ENCODE measurements at regions not wholly inside any gene's neighbourhood (a gene's known extent, or its start where the extent isn't known, plus 50 kb on each side); places are given as distances from the start of the nearest gene placed in this dataset.
"Not testable (repeated sequence)": the region's sequence is repeated elsewhere in the genome, so short reads cannot be mapped to it uniquely, and the experiment has no call there.

- H3K4me1 ChIP-seq (ENCODE audit: control insufficient read depth in 2 of 2, insufficient read depth in 2 of 2, low read length in 2 of 2) = no peaks in the 10 kb centered on the region
- H3K4me3 ChIP-seq (ENCODE audit: low read length in 2 of 2) = no peak overlapping the region
- no peaks in the 10 kb centered on the region for H3K9me3 ChIP-seq (ENCODE audit: control insufficient read depth in 2 of 2, insufficient read depth in 1 of 2, low read length in 1 of 2)
- no peaks in the 10 kb centered on the region for H3K27me3 ChIP-seq (ENCODE audit: control insufficient read depth in 2 of 2, insufficient read depth in 1 of 2, low read length in 1 of 2)
- 67% methylated on average over 2 of the region's 2 CpGs for WGBS
- no peaks in the 10 kb centered on the region for H3K36me3 ChIP-seq (ENCODE audit: control insufficient read depth in 2 of 2, insufficient read depth in 2 of 2, low read length in 1 of 2)
- no peak overlapping the region for H3K27ac ChIP-seq (ENCODE audit: low read depth in 1 of 2, low read length in 1 of 2)
- DNase-seq (ENCODE audit: low read depth in 6 of 9, low spot score in 9 of 9) = no peak
These were observed 327.9 kb downstream of the C12orf75 start for GRCh38 chr12:105658389-105658788.

DNA sequence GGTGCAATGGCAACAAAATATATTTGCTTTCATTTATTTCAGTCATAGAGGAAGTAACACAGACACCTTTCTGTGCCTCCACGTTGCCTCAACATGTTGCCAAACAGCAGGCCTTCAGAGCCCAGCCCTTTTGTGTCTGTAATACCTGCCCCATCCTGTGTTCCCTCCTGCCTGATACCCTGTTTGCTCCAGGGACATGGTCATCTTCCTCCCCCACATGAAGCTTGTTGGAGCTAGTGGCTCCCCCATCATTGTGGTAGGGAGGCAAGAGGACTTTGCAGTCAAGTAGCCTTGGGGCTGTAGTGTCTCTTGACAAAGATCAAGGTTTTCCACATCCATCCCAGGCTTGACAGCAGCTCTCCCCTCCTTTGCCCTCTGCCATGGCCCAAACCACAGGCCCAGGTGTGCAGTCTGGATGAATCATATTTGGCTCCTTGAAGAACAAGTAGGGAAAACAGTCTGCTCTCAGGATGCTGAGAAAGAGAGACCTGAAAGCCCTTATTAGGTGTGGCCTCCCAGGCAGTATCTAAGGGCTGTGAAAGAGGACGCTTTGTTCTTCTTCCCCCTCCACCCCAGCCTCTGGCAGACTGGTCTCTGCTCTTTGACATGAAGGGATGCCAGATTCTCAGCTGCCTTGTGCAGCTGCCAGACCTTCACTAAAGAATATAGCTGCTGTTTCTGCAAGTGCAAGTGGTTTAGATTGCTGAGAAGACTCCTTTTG lies 329.0 kb downstream of the C12orf75 start:
- DNase-seq (ENCODE audit: low read depth in 6 of 9, low spot score in 9 of 9) = no peak
- no peak overlapping the region for H3K4me3 ChIP-seq (ENCODE audit: low read length in 2 of 2)
- no peaks in the 10 kb centered on the region for H3K27me3 ChIP-seq (ENCODE audit: control insufficient read depth in 2 of 2, insufficient read depth in 1 of 2, low read length in 1 of 2)
- 68% methylated on average over 2 of the region's 2 CpGs for WGBS
- no peaks in the 10 kb centered on the region for H3K4me1 ChIP-seq (ENCODE audit: control insufficient read depth in 2 of 2, insufficient read depth in 2 of 2, low read length in 2 of 2)
- H3K27ac ChIP-seq (ENCODE audit: low read depth in 1 of 2, low read length in 1 of 2) = no peak overlapping the region
- H3K36me3 ChIP-seq (ENCODE audit: control insufficient read depth in 2 of 2, insufficient read depth in 2 of 2, low read length in 1 of 2) = no peaks in the 10 kb centered on the region
- H3K9me3 ChIP-seq (ENCODE audit: control insufficient read depth in 2 of 2, insufficient read depth in 1 of 2, low read length in 1 of 2) = no peaks in the 10 kb centered on the region

DNA sequence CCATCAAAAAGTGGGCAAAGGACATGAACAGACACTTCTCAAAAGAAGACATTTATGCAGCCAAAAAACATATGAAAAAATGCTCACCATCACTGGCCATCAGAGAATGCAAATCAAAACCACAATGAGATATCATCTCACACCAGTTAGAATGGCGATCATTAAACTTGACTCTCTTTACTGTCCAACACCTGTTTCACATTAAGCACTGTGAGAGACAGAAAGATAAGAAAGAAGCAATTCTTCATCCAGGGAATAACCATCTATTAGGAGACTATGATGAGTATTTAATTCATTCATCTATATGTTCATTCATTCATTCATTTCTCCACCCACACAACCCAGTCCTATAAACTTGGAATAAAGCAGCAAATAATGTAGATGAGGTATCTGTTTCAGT lies 334.3 kb downstream of the C12orf75 start:
- not testable (repeated sequence) for H3K36me3 ChIP-seq (ENCODE audit: control insufficient read depth in 2 of 2, insufficient read depth in 2 of 2, low read length in 1 of 2); H3K27ac ChIP-seq (ENCODE audit: low read depth in 1 of 2, low read length in 1 of 2); H3K27me3 ChIP-seq (ENCODE audit: control insufficient read depth in 2 of 2, insufficient read depth in 1 of 2, low read length in 1 of 2); H3K4me3 ChIP-seq (ENCODE audit: low read length in 2 of 2); DNase-seq (ENCODE audit: low read depth in 6 of 9, low spot score in 9 of 9); H3K4me1 ChIP-seq (ENCODE audit: control insufficient read depth in 2 of 2, insufficient read depth in 2 of 2, low read length in 2 of 2); H3K9me3 ChIP-seq (ENCODE audit: control insufficient read depth in 2 of 2, insufficient read depth in 1 of 2, low read length in 1 of 2)
- 93% methylated on average over 1 of the region's 1 CpG for WGBS

DNA sequence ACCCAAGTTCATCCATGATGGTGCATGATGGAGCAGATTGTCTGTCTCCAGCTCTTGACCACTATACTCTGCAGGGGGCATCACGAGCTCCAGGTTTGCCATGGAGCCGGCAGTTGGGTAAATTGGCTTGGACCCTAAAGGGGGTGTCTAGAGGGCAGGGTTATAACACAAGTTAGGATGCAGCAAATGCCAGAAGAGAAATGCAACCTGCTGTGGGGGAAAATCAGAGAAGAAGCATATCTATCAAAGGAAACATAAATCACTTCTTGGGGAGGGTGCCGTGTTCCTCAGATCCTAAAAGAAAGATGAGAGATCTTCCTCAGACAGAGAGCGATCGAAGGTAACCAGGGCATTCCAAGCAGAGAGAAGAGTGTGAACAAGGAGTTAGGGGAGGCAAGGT lies 334.9 kb downstream of the C12orf75 start:
- no peaks in the 10 kb centered on the region for H3K9me3 ChIP-seq (ENCODE audit: control insufficient read depth in 2 of 2, insufficient read depth in 1 of 2, low read length in 1 of 2)
- 94% methylated on average over 5 of the region's 5 CpGs for WGBS
- no peaks in the 10 kb centered on the region for H3K36me3 ChIP-seq (ENCODE audit: control insufficient read depth in 2 of 2, insufficient read depth in 2 of 2, low read length in 1 of 2)
- H3K4me1 ChIP-seq (ENCODE audit: control insufficient read depth in 2 of 2, insufficient read depth in 2 of 2, low read length in 2 of 2) = no peaks in the 10 kb centered on the region
- no peaks in the 10 kb centered on the region for H3K27me3 ChIP-seq (ENCODE audit: control insufficient read depth in 2 of 2, insufficient read depth in 1 of 2, low read length in 1 of 2)
- H3K4me3 ChIP-seq (ENCODE audit: low read length in 2 of 2) = no peak overlapping the region
- no peak for DNase-seq (ENCODE audit: low read depth in 6 of 9, low spot score in 9 of 9)
- H3K27ac ChIP-seq (ENCODE audit: low read depth in 1 of 2, low read length in 1 of 2) = no peak overlapping the region

- no peaks in the 10 kb centered on the region for H3K36me3 ChIP-seq (ENCODE audit: control insufficient read depth in 2 of 2, insufficient read depth in 2 of 2, low read length in 1 of 2)
- no peaks in the 10 kb centered on the region for H3K27me3 ChIP-seq (ENCODE audit: control insufficient read depth in 2 of 2, insufficient read depth in 1 of 2, low read length in 1 of 2)
- H3K4me3 ChIP-seq (ENCODE audit: low read length in 2 of 2) = no peak overlapping the region
- DNase-seq (ENCODE audit: low read depth in 6 of 9, low spot score in 9 of 9) = no peak
- 95% methylated on average over 2 of the region's 2 CpGs for WGBS
- H3K27ac ChIP-seq (ENCODE audit: low read depth in 1 of 2, low read length in 1 of 2) = no peak overlapping the region
- no peaks in the 10 kb centered on the region for H3K4me1 ChIP-seq (ENCODE audit: control insufficient read depth in 2 of 2, insufficient read depth in 2 of 2, low read length in 2 of 2)
- H3K9me3 ChIP-seq (ENCODE audit: control insufficient read depth in 2 of 2, insufficient read depth in 1 of 2, low read length in 1 of 2) = no peaks in the 10 kb centered on the region
These were observed 337.7 kb downstream of the C12orf75 start for GRCh38 chr12:105667973-105668743.

GRCh38 chr12:105670672-105671071 lies 340.2 kb downstream of the C12orf75 start:
- H3K9me3 ChIP-seq (ENCODE audit: control insufficient read depth in 2 of 2, insufficient read depth in 1 of 2, low read length in 1 of 2) = no peaks in the 10 kb centered on the region
- no peak overlapping the region for H3K27ac ChIP-seq (ENCODE audit: low read depth in 1 of 2, low read length in 1 of 2)
- H3K27me3 ChIP-seq (ENCODE audit: control insufficient read depth in 2 of 2, insufficient read depth in 1 of 2, low read length in 1 of 2) = no peaks in the 10 kb centered on the region
- H3K4me1 ChIP-seq (ENCODE audit: control insufficient read depth in 2 of 2, insufficient read depth in 2 of 2, low read length in 2 of 2) = no peaks in the 10 kb centered on the region
- no peaks in the 10 kb centered on the region for H3K36me3 ChIP-seq (ENCODE audit: control insufficient read depth in 2 of 2, insufficient read depth in 2 of 2, low read length in 1 of 2)
- no peak for DNase-seq (ENCODE audit: low read depth in 6 of 9, low spot score in 9 of 9)
- H3K4me3 ChIP-seq (ENCODE audit: low read length in 2 of 2) = no peak overlapping the region

GRCh38 chr12:105671720-105672119 lies 341.2 kb downstream of the C12orf75 start:
- no peaks in the 10 kb centered on the region for H3K27me3 ChIP-seq (ENCODE audit: control insufficient read depth in 2 of 2, insufficient read depth in 1 of 2, low read length in 1 of 2)
- no peaks in the 10 kb centered on the region for H3K36me3 ChIP-seq (ENCODE audit: control insufficient read depth in 2 of 2, insufficient read depth in 2 of 2, low read length in 1 of 2)
- DNase-seq (ENCODE audit: low read depth in 6 of 9, low spot score in 9 of 9) = no peak
- H3K27ac ChIP-seq (ENCODE audit: low read depth in 1 of 2, low read length in 1 of 2) = no peak overlapping the region
- no peaks in the 10 kb centered on the region for H3K4me1 ChIP-seq (ENCODE audit: control insufficient read depth in 2 of 2, insufficient read depth in 2 of 2, low read length in 2 of 2)
- no peak overlapping the region for H3K4me3 ChIP-seq (ENCODE audit: low read length in 2 of 2)
- 90% methylated on average over 2 of the region's 2 CpGs for WGBS
- no peaks in the 10 kb centered on the region for H3K9me3 ChIP-seq (ENCODE audit: control insufficient read depth in 2 of 2, insufficient read depth in 1 of 2, low read length in 1 of 2)

DNA sequence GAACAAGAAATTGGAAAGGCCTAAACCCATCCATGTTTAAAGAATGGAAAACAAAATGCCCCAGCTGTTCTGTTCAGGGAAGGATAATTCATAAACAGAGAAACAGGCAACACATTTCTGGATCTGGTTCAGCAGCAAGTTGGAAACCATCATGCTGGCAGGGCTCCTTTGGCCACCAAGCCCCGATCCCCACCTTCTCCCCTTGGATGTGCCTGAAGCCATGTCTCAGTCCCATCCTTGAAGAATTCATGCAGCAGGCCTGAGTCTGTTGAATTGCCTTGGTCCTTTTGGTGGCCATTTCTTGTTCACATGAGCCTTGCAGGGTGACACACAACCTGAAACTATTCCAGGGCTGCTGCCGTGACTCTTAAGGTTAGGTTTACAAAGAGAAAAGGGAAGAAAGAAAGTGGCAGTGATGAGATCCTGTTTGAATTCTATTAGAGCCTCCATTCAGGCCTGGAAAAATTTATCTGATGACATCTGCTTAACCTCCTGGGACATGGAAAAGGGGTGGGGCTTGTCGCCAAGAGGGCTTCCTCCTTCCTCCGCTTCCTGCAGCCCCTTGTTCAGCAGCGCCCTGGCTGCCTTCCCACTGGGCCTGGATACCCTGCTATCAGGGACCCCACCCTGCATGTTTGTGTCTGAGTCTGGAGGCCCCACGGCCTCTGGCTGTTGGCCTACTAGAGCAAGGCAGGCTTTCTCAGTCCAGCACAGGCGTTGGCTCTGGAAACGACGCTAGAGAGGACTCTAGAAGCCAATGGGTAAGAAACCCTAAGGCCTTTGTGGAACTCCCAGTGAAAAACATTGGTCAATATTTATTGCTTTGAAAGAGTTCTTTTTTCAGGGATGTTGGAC lies 341.9 kb downstream of the C12orf75 start:
- Histone ChIP-seq H3K27me3 (ENCODE audit: control insufficient read depth in 2 of 2, insufficient read depth in 1 of 2, low read length in 1 of 2) (no peaks in the 10 kb centered on the region), H3K4me3 (ENCODE audit: low read length in 2 of 2) (no peak overlapping the region), H3K9me3 (ENCODE audit: control insufficient read depth in 2 of 2, insufficient read depth in 1 of 2, low read length in 1 of 2) (no peaks in the 10 kb centered on the region), H3K4me1 (ENCODE audit: control insufficient read depth in 2 of 2, insufficient read depth in 2 of 2, low read length in 2 of 2) (no peaks in the 10 kb centered on the region), H3K36me3 (ENCODE audit: control insufficient read depth in 2 of 2, insufficient read depth in 2 of 2, low read length in 1 of 2) (no peaks in the 10 kb centered on the region), H3K27ac (ENCODE audit: low read depth in 1 of 2, low read length in 1 of 2) (no peak overlapping the region)
- 91% methylated on average over 9 of the region's 9 CpGs for WGBS
- DNase-seq (ENCODE audit: low read depth in 6 of 9, low spot score in 9 of 9) = no peak
